ENCODE measurements at regions not wholly inside any gene's neighbourhood (a gene's known extent, or its start where the extent isn't known, plus 50 kb on each side); places are given as distances from the start of the nearest gene placed in this dataset.

DNA sequence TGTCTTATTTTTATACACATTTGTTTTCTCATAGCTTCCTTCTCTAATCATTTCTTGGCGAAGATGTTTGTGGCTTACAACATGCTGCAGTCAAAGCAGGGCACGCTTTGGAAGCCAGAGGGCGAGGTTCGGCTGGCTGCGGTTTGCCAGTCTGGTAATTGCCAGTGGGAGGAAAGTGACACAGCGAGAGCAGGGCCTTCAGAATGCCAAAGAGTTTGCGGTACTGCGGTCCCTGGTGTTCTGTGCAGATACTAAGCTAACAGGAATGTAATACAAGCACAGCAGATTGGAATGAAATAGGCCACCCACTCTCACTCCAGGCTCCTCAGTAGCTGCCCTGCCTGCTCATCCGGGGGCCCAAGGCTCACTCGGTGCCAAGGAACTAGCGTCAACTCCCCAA is 58.7 kb upstream of the TGM3 start:
- peak; percentile 11 to 53 for DNase-seq

DNA sequence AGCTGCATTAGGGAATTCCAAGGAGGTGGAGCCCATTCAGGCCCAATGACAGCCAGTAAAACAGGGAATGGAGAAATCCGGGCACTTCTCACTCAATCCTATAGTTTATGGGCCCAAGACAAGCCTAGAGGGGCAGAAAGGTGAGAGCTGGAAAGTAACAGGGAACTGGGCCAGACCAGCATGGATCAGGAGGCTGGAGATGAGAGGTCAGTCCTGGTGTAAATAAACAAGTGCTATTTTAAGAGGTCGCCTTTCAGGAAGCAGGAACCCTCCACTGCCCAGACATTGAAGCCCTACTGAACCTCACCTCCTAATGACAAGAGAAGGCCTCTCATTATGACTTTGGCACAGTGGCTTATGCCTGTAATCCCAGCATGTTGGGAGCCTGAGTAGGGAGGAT is 57.2 kb upstream of the TGM3 start:
- DNase-seq = no peak

DNA sequence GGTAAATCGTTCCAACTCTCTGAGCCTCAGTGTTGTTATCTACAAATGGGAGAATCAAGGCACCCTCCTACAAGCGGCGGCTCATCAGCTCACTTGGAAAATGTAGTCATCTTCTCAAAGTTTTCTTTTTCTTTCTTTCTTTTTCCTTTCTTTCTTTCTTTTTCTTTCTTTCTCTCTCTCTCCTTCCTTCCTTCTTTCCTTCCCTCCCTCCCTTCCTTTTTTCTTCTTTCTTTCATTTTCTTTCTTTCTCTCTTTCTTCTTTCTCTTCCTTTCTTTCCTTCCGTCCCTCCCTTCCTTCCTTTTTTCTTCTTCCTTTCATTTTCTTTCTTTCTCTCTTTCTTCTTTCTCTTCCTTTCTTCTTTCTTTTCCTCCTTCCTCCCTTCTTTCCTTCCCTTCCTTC is 55.0 kb upstream of the TGM3 start:
- no peak for DNase-seq

DNA sequence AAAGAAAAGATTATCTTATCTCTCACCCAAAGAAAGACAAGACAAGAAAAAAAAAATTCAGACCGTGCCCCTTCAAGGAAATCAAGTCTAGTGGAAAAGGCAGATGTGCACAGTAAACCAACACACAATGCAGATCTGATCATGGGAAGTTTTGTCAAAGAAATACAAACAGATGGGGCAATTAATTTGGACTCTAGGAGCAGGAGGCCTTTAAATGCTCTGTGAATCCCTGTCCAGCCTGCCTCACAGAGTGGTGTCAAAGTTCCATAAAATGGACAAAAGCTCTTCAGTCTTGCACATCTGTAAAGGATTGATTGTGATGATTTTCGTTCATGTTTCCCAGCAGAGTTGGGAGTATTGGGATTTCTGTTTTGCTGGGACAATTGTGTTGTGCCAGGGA is 53.1 kb upstream of the TGM3 start:
- DNase-seq = no peak

DNA sequence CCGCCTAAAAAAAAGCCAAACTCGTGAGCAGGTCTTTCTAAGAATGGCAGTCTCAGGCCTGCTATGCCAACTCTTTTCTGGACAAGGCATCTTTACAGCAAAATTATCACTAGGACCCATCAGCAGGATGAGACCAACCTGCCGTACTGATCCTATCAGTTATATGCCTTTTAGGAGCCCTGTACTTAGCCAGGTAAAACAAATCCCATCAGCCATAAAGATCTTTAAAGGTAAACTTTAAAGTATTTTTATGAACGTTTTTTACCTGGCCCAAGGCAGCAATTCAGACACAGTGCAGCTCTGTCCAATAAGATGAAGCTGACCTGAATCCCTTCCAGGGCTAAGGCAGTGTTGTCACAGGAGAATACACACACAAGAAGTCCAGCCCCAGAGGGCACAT is 51.3 kb upstream of the TGM3 start:
- DNase-seq = no peak

DNA sequence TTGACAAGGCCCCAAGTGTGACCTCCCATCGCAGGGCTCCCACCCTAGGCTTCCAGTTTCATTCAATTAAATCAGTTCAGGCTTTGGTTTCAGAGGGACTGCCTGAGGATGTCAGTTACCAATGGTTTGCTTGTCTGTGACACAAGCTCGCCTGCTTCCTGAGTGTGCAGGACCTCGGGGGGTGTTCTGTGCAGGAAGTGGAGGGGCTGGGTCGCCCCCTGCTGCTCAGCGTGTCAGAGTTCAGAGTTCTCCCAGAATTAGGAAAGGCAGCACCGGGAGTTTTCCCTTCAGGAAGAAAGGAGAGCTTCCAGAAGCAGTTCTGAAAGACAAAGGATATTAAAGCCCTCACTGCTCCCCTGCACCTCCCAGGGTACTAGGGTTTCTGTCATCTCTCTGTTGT is 50.8 kb upstream of the TGM3 start:
- DNase-seq = no peak

DNA sequence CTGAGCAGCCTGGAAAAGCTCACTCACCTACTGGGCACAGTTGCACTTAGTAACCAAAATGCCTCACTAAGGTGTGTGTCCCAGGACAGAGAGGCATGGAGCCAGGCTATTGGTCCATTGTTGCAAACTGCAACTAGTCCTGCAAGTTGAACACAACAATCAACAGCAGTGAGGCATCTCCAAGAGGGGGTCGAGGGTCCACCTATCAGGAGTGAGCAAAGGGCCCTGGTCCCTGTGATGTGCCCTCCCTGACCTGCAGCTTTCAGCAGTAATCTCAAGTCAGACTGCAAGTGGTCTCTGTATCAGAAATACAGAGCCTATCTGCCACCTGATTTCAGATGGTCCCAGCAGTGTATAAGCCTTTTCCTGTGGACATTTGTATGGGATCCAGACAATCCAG is 50.2 kb upstream of the TGM3 start:
- no peak for DNase-seq
